HepG2 (cell line): ENCODE measurements at regions not wholly inside any gene's neighbourhood (a gene's known extent, or its start where the extent isn't known, plus 50 kb on each side); places are given as distances from the start of the nearest gene placed in this dataset.

ENCODE experiments used
- FOXO1 ChIP-seq: sonication (generic); formaldehyde crosslinking; IDR thresholded peaks from 2 replicates; pipeline ENCODE4 v1.4.0; 2020; ENCODE audit warnings: missing genetic modification reagents
- TF ChIP-seq, protein P1 (sequence below): sonication (generic); formaldehyde crosslinking; IDR thresholded peaks from 2 replicates; pipeline ENCODE4 v1.5.0; 2020; ENCODE audit warnings: mild to moderate bottlenecking, missing genetic modification reagents, moderate library complexity

GRCh38 chr4:41431276-41431675 is 106.7 kb upstream of the LIMCH1 start:
- TF ChIP-seq FOXO1: no peak
- TF ChIP-seq, protein P1, sequence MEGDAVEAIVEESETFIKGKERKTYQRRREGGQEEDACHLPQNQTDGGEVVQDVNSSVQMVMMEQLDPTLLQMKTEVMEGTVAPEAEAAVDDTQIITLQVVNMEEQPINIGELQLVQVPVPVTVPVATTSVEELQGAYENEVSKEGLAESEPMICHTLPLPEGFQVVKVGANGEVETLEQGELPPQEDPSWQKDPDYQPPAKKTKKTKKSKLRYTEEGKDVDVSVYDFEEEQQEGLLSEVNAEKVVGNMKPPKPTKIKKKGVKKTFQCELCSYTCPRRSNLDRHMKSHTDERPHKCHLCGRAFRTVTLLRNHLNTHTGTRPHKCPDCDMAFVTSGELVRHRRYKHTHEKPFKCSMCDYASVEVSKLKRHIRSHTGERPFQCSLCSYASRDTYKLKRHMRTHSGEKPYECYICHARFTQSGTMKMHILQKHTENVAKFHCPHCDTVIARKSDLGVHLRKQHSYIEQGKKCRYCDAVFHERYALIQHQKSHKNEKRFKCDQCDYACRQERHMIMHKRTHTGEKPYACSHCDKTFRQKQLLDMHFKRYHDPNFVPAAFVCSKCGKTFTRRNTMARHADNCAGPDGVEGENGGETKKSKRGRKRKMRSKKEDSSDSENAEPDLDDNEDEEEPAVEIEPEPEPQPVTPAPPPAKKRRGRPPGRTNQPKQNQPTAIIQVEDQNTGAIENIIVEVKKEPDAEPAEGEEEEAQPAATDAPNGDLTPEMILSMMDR (CRISPR knock-in tag): no peak
